ENCODE measurements at regions not wholly inside any gene's neighbourhood (a gene's known extent, or its start where the extent isn't known, plus 50 kb on each side); places are given as distances from the start of the nearest gene placed in this dataset.

DNA sequence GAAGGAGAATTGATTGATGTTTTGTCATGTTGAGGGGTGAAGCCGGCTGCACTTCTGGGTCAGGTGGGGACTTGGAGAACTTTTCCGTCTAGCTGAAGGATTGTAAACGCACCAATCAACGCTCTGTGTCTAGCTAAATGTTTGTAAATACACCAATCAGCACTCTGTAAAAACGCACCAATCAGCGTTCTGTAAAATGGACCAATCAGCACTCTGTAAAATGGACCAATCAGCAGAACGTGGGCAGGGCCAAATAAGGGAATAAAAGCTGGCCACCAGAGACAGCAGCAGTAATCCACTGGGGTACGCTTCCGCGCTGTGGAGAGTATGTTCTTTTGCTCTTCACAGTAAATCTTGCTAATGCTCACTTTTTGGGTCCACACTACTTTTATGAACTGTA lies 384.1 kb downstream of the FOXG1 start:
- H3K36me3 ChIP-seq = no peaks in the 10 kb centered on the region
- no peaks in the 10 kb centered on the region for H3K9me3 ChIP-seq
- intact Hi-C loops (cut with DNase I) = no loop called here
- H3K27me3 ChIP-seq = no peaks in the 10 kb centered on the region
- no peaks in the 10 kb centered on the region for H3K4me1 ChIP-seq
- no peak for DNase-seq
- H3K4me3 ChIP-seq = no peak overlapping the region
- TF ChIP-seq, protein P1, sequence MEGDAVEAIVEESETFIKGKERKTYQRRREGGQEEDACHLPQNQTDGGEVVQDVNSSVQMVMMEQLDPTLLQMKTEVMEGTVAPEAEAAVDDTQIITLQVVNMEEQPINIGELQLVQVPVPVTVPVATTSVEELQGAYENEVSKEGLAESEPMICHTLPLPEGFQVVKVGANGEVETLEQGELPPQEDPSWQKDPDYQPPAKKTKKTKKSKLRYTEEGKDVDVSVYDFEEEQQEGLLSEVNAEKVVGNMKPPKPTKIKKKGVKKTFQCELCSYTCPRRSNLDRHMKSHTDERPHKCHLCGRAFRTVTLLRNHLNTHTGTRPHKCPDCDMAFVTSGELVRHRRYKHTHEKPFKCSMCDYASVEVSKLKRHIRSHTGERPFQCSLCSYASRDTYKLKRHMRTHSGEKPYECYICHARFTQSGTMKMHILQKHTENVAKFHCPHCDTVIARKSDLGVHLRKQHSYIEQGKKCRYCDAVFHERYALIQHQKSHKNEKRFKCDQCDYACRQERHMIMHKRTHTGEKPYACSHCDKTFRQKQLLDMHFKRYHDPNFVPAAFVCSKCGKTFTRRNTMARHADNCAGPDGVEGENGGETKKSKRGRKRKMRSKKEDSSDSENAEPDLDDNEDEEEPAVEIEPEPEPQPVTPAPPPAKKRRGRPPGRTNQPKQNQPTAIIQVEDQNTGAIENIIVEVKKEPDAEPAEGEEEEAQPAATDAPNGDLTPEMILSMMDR (IDR thresholded peaks at IDR 0.05) = no peak
- ATAC-seq = no peak
- no peak overlapping the region for H3K27ac ChIP-seq

DNA sequence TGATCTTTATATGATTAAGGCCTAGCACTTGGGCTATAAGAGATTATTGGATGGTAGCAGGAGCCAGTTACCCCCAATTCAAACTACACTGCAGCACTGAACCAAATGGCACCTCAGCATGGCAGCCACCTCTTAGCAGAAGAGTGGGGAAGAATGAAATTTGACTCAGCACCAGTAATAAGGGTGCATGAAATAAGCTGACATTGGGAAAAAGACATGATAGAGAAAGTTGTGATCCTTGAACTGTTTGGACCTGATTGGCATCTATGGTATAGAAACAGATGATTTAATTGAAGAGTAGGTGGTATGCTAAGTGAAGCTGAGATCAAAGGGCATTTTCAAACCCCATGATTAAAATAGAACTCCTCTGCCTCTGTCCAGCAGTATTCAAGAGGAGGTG lies 389.5 kb downstream of the FOXG1 start:
- H3K27me3 ChIP-seq = no peaks in the 10 kb centered on the region
- intact Hi-C loops (cut with DNase I) = no loop called here
- H3K4me1 ChIP-seq = no peaks in the 10 kb centered on the region
- DNase-seq (no peak), ATAC-seq (no peak)
- H3K27ac ChIP-seq = no peak overlapping the region
- no peaks in the 10 kb centered on the region for H3K9me3 ChIP-seq
- TF ChIP-seq, protein P1 (IDR thresholded peaks at IDR 0.05) = no peak
- H3K36me3 ChIP-seq = no peaks in the 10 kb centered on the region
- no peak overlapping the region for H3K4me3 ChIP-seq

DNA sequence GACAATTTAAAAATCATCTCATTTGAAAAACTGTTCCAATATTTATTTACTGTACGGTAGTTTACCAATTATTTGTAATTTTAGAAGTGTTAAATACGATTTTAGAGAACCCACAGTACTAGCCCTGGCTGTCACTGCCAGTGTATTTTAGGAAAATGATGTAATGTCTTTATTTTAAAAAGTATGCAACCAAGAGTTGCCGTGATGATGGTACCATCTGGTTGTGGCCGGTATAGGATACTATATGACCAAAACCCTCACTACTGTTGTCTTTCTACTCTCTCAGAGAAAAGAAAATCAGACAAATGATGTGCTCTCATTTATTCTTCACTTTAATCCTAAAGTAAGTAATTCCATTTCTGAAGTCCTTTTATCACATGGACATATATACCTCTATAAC lies 395.0 kb downstream of the FOXG1 start:
- H3K9me3 ChIP-seq = no peaks in the 10 kb centered on the region
- ATAC-seq = no peak
- no peak overlapping the region for H3K4me3 ChIP-seq
- no peaks in the 10 kb centered on the region for H3K4me1 ChIP-seq
- no peak for DNase-seq
- intact Hi-C loops (cut with DNase I) = no loop called here
- no peaks in the 10 kb centered on the region for H3K27me3 ChIP-seq
- H3K27ac ChIP-seq = no peak overlapping the region
- TF ChIP-seq, protein P1 (IDR thresholded peaks at IDR 0.05) = no peak
- no peaks in the 10 kb centered on the region for H3K36me3 ChIP-seq

DNA sequence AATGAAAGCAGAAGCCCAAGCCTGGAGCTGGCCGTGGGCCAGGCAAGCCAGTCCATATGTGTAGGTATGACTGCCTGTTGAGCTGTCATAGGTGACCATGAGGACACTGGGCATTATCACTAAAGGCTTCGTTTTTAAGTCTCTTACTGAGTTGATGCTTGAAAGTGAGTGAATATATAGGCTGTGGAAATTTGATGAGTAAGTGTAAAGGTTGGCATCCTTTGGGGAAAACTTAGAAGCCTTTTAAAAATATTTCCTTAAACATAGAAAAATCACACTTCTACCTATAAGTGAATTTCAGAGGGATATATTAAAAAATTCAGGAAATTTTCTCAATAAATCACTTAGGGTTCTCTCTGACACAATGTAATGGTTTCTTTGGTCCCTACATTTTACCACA lies 396.5 kb downstream of the FOXG1 start:
- Histone ChIP-seq H3K27ac (no peak overlapping the region), H3K27me3 (no peaks in the 10 kb centered on the region), H3K36me3 (no peaks in the 10 kb centered on the region), H3K4me1 (no peaks in the 10 kb centered on the region), H3K9me3 (no peaks in the 10 kb centered on the region), H3K4me3 (no peak overlapping the region)
- no peak for ATAC-seq
- DNase-seq = no peak
- TF ChIP-seq, protein P1 (IDR thresholded peaks at IDR 0.05) = no peak
- intact Hi-C loops (cut with DNase I) = no loop called here

DNA sequence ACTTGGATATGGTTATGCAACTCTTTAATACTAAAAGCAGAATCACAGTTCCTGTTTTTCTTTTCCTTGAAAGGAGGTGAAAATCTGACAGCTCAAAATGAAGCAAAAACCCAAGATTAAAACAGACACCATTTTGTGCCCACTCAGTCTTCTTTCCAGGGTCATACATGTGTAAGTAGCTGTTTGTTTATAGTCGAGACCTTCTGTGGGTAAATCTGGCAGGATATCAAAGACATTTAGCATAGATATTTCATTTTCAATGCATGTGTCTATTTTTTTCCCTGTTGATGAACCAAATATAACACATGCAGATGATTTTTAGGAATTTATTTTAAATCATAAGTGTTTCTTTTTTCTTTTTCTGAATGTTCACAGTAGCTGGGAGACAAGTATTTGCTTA lies 398.8 kb downstream of the FOXG1 start:
- Histone ChIP-seq H3K4me3 (no peak overlapping the region), H3K27ac (no peak overlapping the region), H3K4me1 (no peaks in the 10 kb centered on the region), H3K9me3 (no peaks in the 10 kb centered on the region), H3K27me3 (no peaks in the 10 kb centered on the region), H3K36me3 (no peaks in the 10 kb centered on the region)
- intact Hi-C loops (cut with DNase I) = no loop called here
- no peak for ATAC-seq
- TF ChIP-seq, protein P1 (IDR thresholded peaks at IDR 0.05) = no peak
- no peak for DNase-seq

DNA sequence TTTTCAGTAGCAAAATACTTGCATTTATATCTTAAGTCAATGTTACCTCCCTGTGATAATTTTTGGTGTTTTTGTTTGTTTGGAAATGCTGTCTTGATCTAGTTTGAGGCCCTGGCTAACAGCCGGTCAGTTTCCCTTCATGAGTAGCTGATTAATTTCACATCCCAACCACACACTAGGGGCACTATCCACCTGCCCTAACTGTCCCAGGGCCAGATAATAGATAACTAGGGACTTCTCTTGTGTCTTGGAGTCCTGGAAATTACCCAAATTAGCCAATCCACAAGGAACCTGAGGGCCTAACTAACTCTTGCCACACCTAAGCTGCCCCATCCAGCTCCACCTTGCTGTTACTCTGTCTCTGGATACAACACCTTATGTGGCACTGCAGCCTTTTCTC lies 399.9 kb downstream of the FOXG1 start:
- intact Hi-C loops (cut with DNase I) = no loop called here
- Histone ChIP-seq H3K27me3 (no peaks in the 10 kb centered on the region), H3K4me1 (no peaks in the 10 kb centered on the region), H3K36me3 (no peaks in the 10 kb centered on the region), H3K9me3 (no peaks in the 10 kb centered on the region), H3K27ac (no peak overlapping the region), H3K4me3 (no peak overlapping the region)
- no peak for DNase-seq
- TF ChIP-seq, protein P1 (IDR thresholded peaks at IDR 0.05) = no peak
- ATAC-seq = no peak

Data from upper lobe of right lung (tissue), 1 donor.